CD4-positive, alpha-beta T cell (primary cell): ENCODE measurements at regions not wholly inside any gene's neighbourhood (a gene's known extent, or its start where the extent isn't known, plus 50 kb on each side); places are given as distances from the start of the nearest gene placed in this dataset.

Experiments used
- ATAC-seq: fragments of 200-7000 bp; cut with Tn5 transposase; one replicate; pipeline ENCODE4 v1.10.0; 2022; ENCODE audit warnings: mild to moderate bottlenecking; ENCODE audit not compliant: poor library complexity
- CTCF ChIA-PET: fragments of 350-600 bp; sonication (Branson Sonifier 250); formaldehyde crosslinking; loops from one replicate; lab custom pipeline; 2021; ENCODE audit warnings: antibody characterized with exemption, inconsistent platforms; lab: Charles Lee
- POLR2A ChIA-PET: fragments of 350-600 bp; sonication (Branson Sonifier 250); formaldehyde crosslinking; loops from one replicate; lab custom pipeline; 2021; ENCODE audit warnings: antibody characterized with exemption, inconsistent platforms; lab: Charles Lee
- DNase-seq, 14 experiments: peaks; one replicate each; pipeline ENCODE4 v3.0.0-alpha.2; 2013 to 2020; ENCODE audit warnings: mixed read lengths in 2 of 14
- H3K27ac ChIP-seq, 2 donors: one replicate each; pipeline versions ENCODE4 v1.5.1 to v1.7.0; 2013; ENCODE audit warnings: low read length in 2 of 2, low read depth in 1 of 2, mild to moderate bottlenecking in 1 of 2
- H3K27me3 ChIP-seq, 2 experiments: 1 replicate in 1 of 2; 2 replicates in 1 of 2; pipeline versions ENCODE4 v1.6.1 to v1.7.0; 2013; ENCODE audit warnings: low read length in 2 of 2, control low read depth in 1 of 2, mild to moderate bottlenecking in 1 of 2, moderate library complexity in 1 of 2; ENCODE audit not compliant: insufficient read depth in 2 of 2, control insufficient read depth in 1 of 2
- H3K36me3 ChIP-seq: one replicate; pipeline ENCODE4 v1.6.1; 2013; ENCODE audit warnings: low read length, control low read depth; ENCODE audit not compliant: insufficient read depth
- H3K4me1 ChIP-seq: one replicate; pipeline ENCODE4 v1.6.1; 2013; ENCODE audit warnings: low read length, control low read depth; ENCODE audit not compliant: insufficient read depth
- H3K4me3 ChIP-seq: one replicate; pipeline ENCODE4 v1.5.1; 2013; ENCODE audit warnings: mild to moderate bottlenecking, low read length, moderate library complexity
- H3K9me3 ChIP-seq, 2 experiments: 1 replicate in 1 of 2; 2 replicates in 1 of 2; pipeline versions ENCODE4 v1.6.1 to v1.7.0; 2013; ENCODE audit warnings: low read length in 2 of 2, mild to moderate bottlenecking in 2 of 2, control low read depth in 1 of 2, moderate library complexity in 1 of 2; ENCODE audit not compliant: control insufficient read depth in 1 of 2, insufficient read depth in 1 of 2
- H3K27ac Mint-ChIP-seq: one replicate; pipeline ENCODE4 v1.8.0; 2020; ENCODE audit warnings: mixed read lengths
- H3K27me3 Mint-ChIP-seq: one replicate; pipeline ENCODE4 v1.8.0; 2021; ENCODE audit warnings: mixed read lengths
- H3K36me3 Mint-ChIP-seq: one replicate; pipeline ENCODE4 v1.8.0; 2021; ENCODE audit warnings: low read depth, mixed read lengths
- H3K4me1 Mint-ChIP-seq: one replicate; pipeline ENCODE4 v1.8.0; 2021; ENCODE audit warnings: low read depth, mixed read lengths
- H3K4me3 Mint-ChIP-seq: one replicate; pipeline ENCODE4 v1.8.0; 2020; ENCODE audit warnings: mild to moderate bottlenecking, mixed read lengths
- H3K9me3 Mint-ChIP-seq: one replicate; pipeline ENCODE4 v1.8.0; 2020; ENCODE audit warnings: mixed read lengths
- intact Hi-C, 2 experiments: fragments of 100-400 bp; cut with DNase I in 1 of 2; cut with micrococcal nuclease in 1 of 2; formaldehyde crosslinking; loops; one replicate each; pipeline versions ENCODE4 v1.15.1 to v1.9.0; 2023 to 2025; cut with DNase I, micrococcal nuclease
- TF ChIP-seq, protein P1 (sequence below): fragments of 200-600 bp; IDR thresholded peaks from one replicate; pipeline ENCODE4 v1.8.0; 2022; ENCODE audit warnings: antibody characterized with exemption, mild to moderate bottlenecking

DNA sequence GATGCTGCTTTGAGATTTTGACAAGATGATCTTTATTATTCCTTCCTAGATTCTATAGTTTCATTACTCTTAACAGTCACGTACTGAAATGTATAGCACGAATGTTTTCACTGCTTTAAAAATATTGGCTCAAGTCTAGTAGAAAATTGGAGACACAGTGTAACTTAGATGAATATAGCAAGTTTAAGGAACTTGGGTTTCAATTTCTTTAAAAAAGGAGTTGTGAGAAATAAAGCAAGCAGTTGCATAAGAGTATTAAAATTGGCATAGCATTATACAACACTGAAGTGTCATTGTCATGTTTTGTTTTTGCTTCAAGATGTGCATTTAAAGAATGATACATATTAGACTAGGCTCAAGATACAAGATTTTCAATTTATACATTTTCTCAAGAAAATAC, 624.8 kb upstream of the NOVA1 start:
- no peaks in the 10 kb centered on the region for H3K4me1 Mint-ChIP-seq
- Histone ChIP-seq H3K4me1 (no peaks in the 10 kb centered on the region), H3K9me3 (peaks cover 7 to 16% of the 10 kb centered on the region in 2 experiments), H3K36me3 (no peaks in the 10 kb centered on the region), H3K27ac (no peak overlapping the region), H3K4me3 (no peak overlapping the region), H3K27me3 (no peaks in the 10 kb centered on the region)
- no peaks in the 10 kb centered on the region for H3K36me3 Mint-ChIP-seq
- no peak overlapping the region for H3K27ac Mint-ChIP-seq
- DNase-seq, result no peak
- H3K4me3 Mint-ChIP-seq, result no peak overlapping the region
- CTCF ChIA-PET, result no interaction called here
- intact Hi-C loops, result no loop called here
- peaks cover 19% of the 10 kb centered on the region for H3K9me3 Mint-ChIP-seq
- POLR2A ChIA-PET, result no interaction called here
- H3K27me3 Mint-ChIP-seq, result no peaks in the 10 kb centered on the region
- TF ChIP-seq, protein P1, sequence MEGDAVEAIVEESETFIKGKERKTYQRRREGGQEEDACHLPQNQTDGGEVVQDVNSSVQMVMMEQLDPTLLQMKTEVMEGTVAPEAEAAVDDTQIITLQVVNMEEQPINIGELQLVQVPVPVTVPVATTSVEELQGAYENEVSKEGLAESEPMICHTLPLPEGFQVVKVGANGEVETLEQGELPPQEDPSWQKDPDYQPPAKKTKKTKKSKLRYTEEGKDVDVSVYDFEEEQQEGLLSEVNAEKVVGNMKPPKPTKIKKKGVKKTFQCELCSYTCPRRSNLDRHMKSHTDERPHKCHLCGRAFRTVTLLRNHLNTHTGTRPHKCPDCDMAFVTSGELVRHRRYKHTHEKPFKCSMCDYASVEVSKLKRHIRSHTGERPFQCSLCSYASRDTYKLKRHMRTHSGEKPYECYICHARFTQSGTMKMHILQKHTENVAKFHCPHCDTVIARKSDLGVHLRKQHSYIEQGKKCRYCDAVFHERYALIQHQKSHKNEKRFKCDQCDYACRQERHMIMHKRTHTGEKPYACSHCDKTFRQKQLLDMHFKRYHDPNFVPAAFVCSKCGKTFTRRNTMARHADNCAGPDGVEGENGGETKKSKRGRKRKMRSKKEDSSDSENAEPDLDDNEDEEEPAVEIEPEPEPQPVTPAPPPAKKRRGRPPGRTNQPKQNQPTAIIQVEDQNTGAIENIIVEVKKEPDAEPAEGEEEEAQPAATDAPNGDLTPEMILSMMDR, result no peak
- no peak for ATAC-seq

DNA sequence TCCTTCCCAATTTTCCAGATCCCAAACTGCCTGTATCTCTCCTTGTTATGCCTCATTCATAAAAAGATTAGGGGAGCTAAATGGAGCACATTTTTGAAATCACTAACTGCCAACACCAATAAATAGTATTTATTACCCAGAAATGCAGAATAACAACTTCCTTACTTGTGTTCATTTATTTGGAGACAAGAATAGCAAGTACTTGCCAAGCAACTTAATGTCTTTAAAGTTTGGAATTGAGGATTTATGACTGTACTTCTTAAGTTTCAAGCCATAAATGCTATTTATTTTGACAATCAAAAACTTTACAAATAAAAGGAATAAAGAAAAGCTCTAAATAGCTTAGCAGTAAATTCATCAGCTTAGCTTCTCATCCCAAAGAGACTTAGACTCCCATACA, 626.1 kb upstream of the NOVA1 start:
- CTCF ChIA-PET, result no interaction called here
- POLR2A ChIA-PET, result no interaction called here
- no peak overlapping the region for H3K27ac ChIP-seq
- no peaks in the 10 kb centered on the region for H3K4me1 ChIP-seq
- H3K4me3 ChIP-seq, result no peak overlapping the region
- Mint-ChIP-seq H3K9me3 (peaks cover 25% of the 10 kb centered on the region), H3K4me1 (no peaks in the 10 kb centered on the region), H3K27me3 (no peaks in the 10 kb centered on the region), H3K27ac (no peak overlapping the region), H3K36me3 (no peaks in the 10 kb centered on the region), H3K4me3 (no peak overlapping the region)
- TF ChIP-seq, protein P1, result no peak
- intact Hi-C loops, result no loop called here
- no peaks in the 10 kb centered on the region for H3K36me3 ChIP-seq
- ATAC-seq (no peak), DNase-seq (no peak)
- H3K9me3 ChIP-seq, result peaks cover 7 to 16% of the 10 kb centered on the region in 2 experiments
- H3K27me3 ChIP-seq, result no peaks in the 10 kb centered on the region

DNA sequence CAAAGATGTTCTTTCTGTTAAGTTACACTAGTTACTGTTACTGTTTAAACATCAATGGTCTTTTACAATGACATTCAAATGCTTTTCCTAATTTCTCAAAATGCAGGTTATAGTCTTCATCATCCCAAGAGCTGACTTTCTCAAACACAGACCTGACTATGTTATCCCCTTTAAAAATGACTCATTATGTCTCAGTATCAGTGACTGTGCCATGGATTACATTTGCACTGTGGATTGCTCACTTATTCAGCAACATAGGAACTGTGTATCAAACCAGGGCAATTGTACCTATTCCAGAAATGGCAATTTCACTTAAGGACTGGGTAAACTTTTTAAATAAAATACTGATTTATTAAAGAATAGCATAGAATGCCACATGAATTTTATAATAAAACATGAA, 630.2 kb upstream of the NOVA1 start:
- Mint-ChIP-seq H3K4me1 (no peaks in the 10 kb centered on the region), H3K4me3 (no peak overlapping the region), H3K36me3 (no peaks in the 10 kb centered on the region), H3K27me3 (no peaks in the 10 kb centered on the region), H3K27ac (no peak overlapping the region), H3K9me3 (peaks cover 32% of the 10 kb centered on the region)
- Histone ChIP-seq H3K4me3 (no peak overlapping the region), H3K9me3 (peaks cover 0 to 3% of the 10 kb centered on the region in 2 experiments), H3K27me3 (no peaks in the 10 kb centered on the region), H3K27ac (no peak overlapping the region), H3K4me1 (no peaks in the 10 kb centered on the region), H3K36me3 (no peaks in the 10 kb centered on the region)
- DNase-seq, result no peak
- intact Hi-C loops, result no loop called here
- ChIA-PET CTCF (no interaction called here), POLR2A (no interaction called here)
- no peak for ATAC-seq
- TF ChIP-seq, protein P1, result no peak
